ENCODE measurements at regions not wholly inside any gene's neighbourhood (a gene's known extent, or its start where the extent isn't known, plus 50 kb on each side); places are given as distances from the start of the nearest gene placed in this dataset.

DNA sequence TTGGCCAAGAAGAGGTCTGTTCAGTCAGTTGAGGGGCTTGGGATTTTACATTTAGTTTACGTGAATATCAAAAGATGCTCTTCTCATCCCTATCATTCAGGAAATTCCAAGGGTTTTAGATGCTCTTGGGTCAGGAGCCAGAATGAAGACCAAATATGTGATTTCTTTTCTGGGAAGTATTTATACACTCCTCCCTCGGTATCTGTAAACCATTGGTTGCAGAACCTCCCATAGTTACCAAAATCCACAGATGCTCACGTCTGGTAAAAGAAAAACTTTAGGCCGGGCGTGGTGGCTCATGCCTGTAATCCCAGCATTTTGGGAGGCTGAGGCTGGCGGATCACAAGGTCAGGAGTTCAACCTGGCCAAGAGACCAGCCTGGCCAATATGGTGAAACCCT, 75.9 kb downstream of the TNFAIP2 start:
- Histone ChIP-seq H3K4me2 (no peak overlapping the region), H4K20me1 (replicated peaks; ENCODE audit: insufficient read depth) (no peaks in the 10 kb centered on the region), H3K27me3 (ENCODE audit: insufficient read depth) (no peaks in the 10 kb centered on the region), H2AFZ (no peak overlapping the region), H3K4me3 (no peak overlapping the region), H3F3A (replicated peaks; ENCODE audit: low read depth) (no peaks in the 10 kb centered on the region), H3K4me1 (ENCODE audit: insufficient read depth) (no peaks in the 10 kb centered on the region), H3K36me3 (ENCODE audit: insufficient read depth) (no peaks in the 10 kb centered on the region; the same call in 1 of the 2 replicates), H3K79me2 (replicated peaks; ENCODE audit: insufficient read depth) (no peaks in the 10 kb centered on the region), H3K9me2 (ENCODE audit: insufficient read depth) (0 out of 2 replicates have a peak, but pooled peaks cover 4% of the 10 kb centered on the region), H3K27ac (ENCODE audit: low read depth) (no peak overlapping the region)
- Mint-ChIP-seq H3K27ac (no peak overlapping the region), H3K9me3 (peaks cover 36% of the 10 kb centered on the region), H3K36me3 (ENCODE audit: low read depth) (peaks cover 12% of the 10 kb centered on the region; the same call in 2 of the 3 replicates), H3K27me3 (ENCODE audit: insufficient read depth, low read depth, poor library complexity) (peaks cover 11% of the 10 kb centered on the region), H3K4me3 (no peak overlapping the region), H3K4me1 (no peaks in the 10 kb centered on the region)
- TF ChIP-seq, protein P1, sequence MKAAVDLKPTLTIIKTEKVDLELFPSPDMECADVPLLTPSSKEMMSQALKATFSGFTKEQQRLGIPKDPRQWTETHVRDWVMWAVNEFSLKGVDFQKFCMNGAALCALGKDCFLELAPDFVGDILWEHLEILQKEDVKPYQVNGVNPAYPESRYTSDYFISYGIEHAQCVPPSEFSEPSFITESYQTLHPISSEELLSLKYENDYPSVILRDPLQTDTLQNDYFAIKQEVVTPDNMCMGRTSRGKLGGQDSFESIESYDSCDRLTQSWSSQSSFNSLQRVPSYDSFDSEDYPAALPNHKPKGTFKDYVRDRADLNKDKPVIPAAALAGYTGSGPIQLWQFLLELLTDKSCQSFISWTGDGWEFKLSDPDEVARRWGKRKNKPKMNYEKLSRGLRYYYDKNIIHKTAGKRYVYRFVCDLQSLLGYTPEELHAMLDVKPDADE (IDR thresholded peaks at IDR 0.05): no peak
- ATAC-seq (no peak), DNase-seq (ENCODE audit: low spot score) (no peak)

- Mint-ChIP-seq H3K27ac (no peak overlapping the region), H3K27me3 (ENCODE audit: insufficient read depth, low read depth, poor library complexity) (peaks cover 23% of the 10 kb centered on the region)
- TF ChIP-seq EZH2phosphoT487 (IDR thresholded peaks at IDR 0.05; ENCODE audit: unreplicated experiment): no peak
- TF ChIP-seq NANOG (IDR thresholded peaks at IDR 0.05; ENCODE audit: borderline replicate concordance): no peak
- TF ChIP-seq, protein P1 (IDR thresholded peaks at IDR 0.05): no peak
- no peak for TF ChIP-seq EZH2 (IDR thresholded peaks at IDR 0.05; ENCODE audit: low read depth, unreplicated experiment)
- TF ChIP-seq JUNB (IDR thresholded peaks at IDR 0.05; ENCODE audit: unreplicated experiment): no peak
- no peak for TF ChIP-seq STAT1 (IDR thresholded peaks at IDR 0.05; ENCODE audit: unreplicated experiment)
- TF ChIP-seq CREB1 (CRISPR knock-in tag; IDR thresholded peaks at IDR 0.05; ENCODE audit: low read depth): no peak
- no peak for TF ChIP-seq ZNF114 (CRISPR knock-in tag; IDR thresholded peaks at IDR 0.05)
- no peak for TF ChIP-seq REST (IDR thresholded peaks at IDR 0.05; ENCODE audit: unreplicated experiment)
- TF ChIP-seq ZNF462 (CRISPR knock-in tag; IDR thresholded peaks at IDR 0.05): no peak
Measured at GRCh38 chr14:103201801-103202200, 78.5 kb downstream of the TNFAIP2 start.

More at GRCh38 chr14:103201801-103202200, 78.5 kb downstream of the TNFAIP2 start:
- Histone ChIP-seq H3F3A (replicated peaks; ENCODE audit: low read depth) (no peaks in the 10 kb centered on the region), H3K9me2 (ENCODE audit: insufficient read depth) (0 out of 2 replicates have a peak, but pooled peaks cover 4% of the 10 kb centered on the region), H3K36me3 (ENCODE audit: insufficient read depth) (no peaks in the 10 kb centered on the region; the same call in 1 of the 2 replicates), H4K20me1 (replicated peaks; ENCODE audit: insufficient read depth) (no peaks in the 10 kb centered on the region), H3K4me3 (no peak overlapping the region), H3K27ac (ENCODE audit: low read depth) (no peak overlapping the region), H3K4me1 (ENCODE audit: insufficient read depth) (0 out of 2 replicates have a peak, but pooled peaks cover 3% of the 10 kb centered on the region), H3K79me2 (replicated peaks; ENCODE audit: insufficient read depth) (no peaks in the 10 kb centered on the region), H3K4me2 (no peak overlapping the region), H3K27me3 (ENCODE audit: insufficient read depth) (peaks cover 12% of the 10 kb centered on the region), H2AFZ (no peak overlapping the region)
- DNase-seq (ENCODE audit: low spot score): no peak
- peaks cover 54% of the 10 kb centered on the region for H3K9me3 Mint-ChIP-seq
- no peaks in the 10 kb centered on the region for H3K4me1 Mint-ChIP-seq
- peaks cover 28% of the 10 kb centered on the region; the same call in 2 of the 3 replicates for H3K36me3 Mint-ChIP-seq (ENCODE audit: low read depth)
- no peak overlapping the region for H3K4me3 Mint-ChIP-seq
- ATAC-seq: no peak

All from GM23338 (cell line).